Neural progenitor cell (in vitro differentiated cells): ENCODE measurements at regions not wholly inside any gene's neighbourhood (a gene's known extent, or its start where the extent isn't known, plus 50 kb on each side); places are given as distances from the start of the nearest gene placed in this dataset.

Source experiments
- DNase-seq: peaks from one replicate; pipeline ENCODE4 v3.0.0-alpha.2; 2016; ENCODE audit warnings: low spot score
- H2AFZ ChIP-seq: fragments of 200-600 bp; sonication (generic); replicated peaks from 2 replicates; pipeline ENCODE4 v1.6.1; 2016; ENCODE audit warnings: antibody characterized with exemption
- H3F3A ChIP-seq: fragments of 200-600 bp; sonication (generic); 2 replicates; pipeline ENCODE4 v1.6.1; 2016; ENCODE audit warnings: antibody characterized with exemption, low read depth
- H3K27ac ChIP-seq: fragments of 200-600 bp; sonication (generic); 2 replicates; pipeline ENCODE4 v1.5.1; 2016; ENCODE audit warnings: mild to moderate bottlenecking
- H3K27me3 ChIP-seq: fragments of 200-600 bp; sonication (generic); 2 replicates; pipeline ENCODE4 v1.6.1; 2016; ENCODE audit warnings: mild to moderate bottlenecking, moderate library complexity
- H3K36me3 ChIP-seq: fragments of 200-600 bp; sonication (generic); 2 replicates; pipeline ENCODE4 v1.5.1; 2016
- H3K4me1 ChIP-seq: fragments of 200-600 bp; sonication (generic); 2 replicates; pipeline ENCODE4 v1.6.1; 2016; ENCODE audit warnings: mixed run types
- H3K4me2 ChIP-seq: fragments of 200-600 bp; sonication (generic); 2 replicates; pipeline ENCODE4 v1.6.1; 2016
- H3K4me3 ChIP-seq: fragments of 200-600 bp; sonication (generic); 2 replicates; pipeline ENCODE4 v1.5.1; 2016
- H3K79me2 ChIP-seq: fragments of 200-600 bp; sonication (generic); 2 replicates; pipeline ENCODE4 v1.6.1; 2016; ENCODE audit warnings: low read depth
- H3K9ac ChIP-seq: fragments of 200-600 bp; sonication (generic); 2 replicates; pipeline ENCODE4 v1.6.1; 2016
- H3K9me3 ChIP-seq: fragments of 200-600 bp; sonication (generic); 2 replicates; pipeline ENCODE4 v1.5.1; 2016; ENCODE audit warnings: low read depth
- H4K20me1 ChIP-seq: fragments of 200-600 bp; sonication (generic); 2 replicates; pipeline ENCODE4 v1.6.1; 2016; ENCODE audit warnings: low read depth
- H3K27ac Mint-ChIP-seq: 3 replicates; pipeline ENCODE4 v1.8.0; 2021; ENCODE audit warnings: mixed read lengths
- H3K27me3 Mint-ChIP-seq: 2 replicates; pipeline ENCODE4 v1.8.0; 2022; ENCODE audit warnings: low read depth, mild to moderate bottlenecking, inconsistent platforms, moderate library complexity, mixed read lengths; ENCODE audit not compliant: insufficient read depth
- H3K36me3 Mint-ChIP-seq: 3 replicates; pipeline ENCODE4 v1.8.0; 2021; ENCODE audit warnings: mixed read lengths
- H3K4me1 Mint-ChIP-seq: 3 replicates; pipeline ENCODE4 v1.8.0; 2021; ENCODE audit warnings: mixed read lengths
- H3K4me3 Mint-ChIP-seq: 3 replicates; pipeline ENCODE4 v1.8.0; 2021; ENCODE audit warnings: mild to moderate bottlenecking, moderate library complexity, mixed read lengths
- H3K9me3 Mint-ChIP-seq: 3 replicates; pipeline ENCODE4 v1.8.0; 2020; ENCODE audit warnings: mixed read lengths
- CTCF ChIP-seq: fragments of 200-600 bp; sonication (generic); IDR thresholded peaks from 2 replicates; pipeline ENCODE4 v1.5.1; 2017; ENCODE audit warnings: antibody characterized with exemption, mild to moderate bottlenecking
- EZH2 ChIP-seq: fragments of 200-600 bp; sonication (generic); IDR thresholded peaks from 2 replicates; pipeline ENCODE4 v1.6.1; 2017; ENCODE audit warnings: antibody characterized with exemption, mild to moderate bottlenecking, moderate library complexity
- EZH2phosphoT487 ChIP-seq: fragments of 200-600 bp; sonication (generic); IDR thresholded peaks from 2 replicates; pipeline ENCODE4 v1.6.1; 2017; ENCODE audit warnings: antibody characterized with exemption

GRCh38 chr11:15742626-15743519 lies 613.5 kb downstream of the SOX6 start:
- Histone ChIP-seq H3K36me3 (no peaks in the 10 kb centered on the region), H3K27ac (peak overlapping the region; percentile 17), H3F3A (no peaks in the 10 kb centered on the region), H3K9me3 (no peaks in the 10 kb centered on the region), H3K27me3 (no peaks in the 10 kb centered on the region), H4K20me1 (no peaks in the 10 kb centered on the region), H3K4me1 (peaks cover 11% of the 10 kb centered on the region), H3K4me3 (no peak overlapping the region), H3K79me2 (no peaks in the 10 kb centered on the region), H2AFZ (no peak overlapping the region), H3K9ac (no peak overlapping the region), H3K4me2 (peak overlapping the region; percentile 32)
- TF ChIP-seq EZH2 (no peak), EZH2phosphoT487 (no peak), CTCF (no peak)
- H3K36me3 Mint-ChIP-seq, result no peaks in the 10 kb centered on the region
- no peak overlapping the region for H3K4me3 Mint-ChIP-seq
- H3K27ac Mint-ChIP-seq, result peak overlapping the region; percentile 38
- H3K4me1 Mint-ChIP-seq, result peaks cover 9% of the 10 kb centered on the region
- no peak for DNase-seq
- H3K27me3 Mint-ChIP-seq, result peaks cover 2% of the 10 kb centered on the region
- H3K9me3 Mint-ChIP-seq, result peaks cover 7% of the 10 kb centered on the region

GRCh38 chr11:15744693-15745092 lies 611.7 kb downstream of the SOX6 start:
- Histone ChIP-seq H3K4me3 (no peak overlapping the region), H3K4me1 (peaks cover 11% of the 10 kb centered on the region), H3K9me3 (no peaks in the 10 kb centered on the region), H3K27ac (no peak overlapping the region), H3K36me3 (no peaks in the 10 kb centered on the region), H2AFZ (no peak overlapping the region), H3F3A (no peaks in the 10 kb centered on the region), H3K79me2 (no peaks in the 10 kb centered on the region), H3K27me3 (no peaks in the 10 kb centered on the region), H3K9ac (no peak overlapping the region), H4K20me1 (no peaks in the 10 kb centered on the region), H3K4me2 (no peak overlapping the region)
- Mint-ChIP-seq H3K27me3 (peaks cover 2% of the 10 kb centered on the region), H3K27ac (no peak overlapping the region), H3K36me3 (no peaks in the 10 kb centered on the region), H3K4me3 (no peak overlapping the region), H3K9me3 (peaks cover 7% of the 10 kb centered on the region), H3K4me1 (peaks cover 9% of the 10 kb centered on the region)
- no peak for TF ChIP-seq EZH2
- no peak for TF ChIP-seq CTCF
- no peak for TF ChIP-seq EZH2phosphoT487
- no peak for DNase-seq

- no peak overlapping the region for H3K4me3 Mint-ChIP-seq
- Histone ChIP-seq H3K4me1 (peaks cover 11% of the 10 kb centered on the region), H4K20me1 (no peaks in the 10 kb centered on the region), H3F3A (no peaks in the 10 kb centered on the region), H3K9me3 (no peaks in the 10 kb centered on the region), H3K36me3 (no peaks in the 10 kb centered on the region), H3K27ac (no peak overlapping the region), H3K79me2 (no peaks in the 10 kb centered on the region), H2AFZ (no peak overlapping the region), H3K9ac (no peak overlapping the region), H3K27me3 (no peaks in the 10 kb centered on the region), H3K4me2 (no peak overlapping the region), H3K4me3 (no peak overlapping the region)
- no peaks in the 10 kb centered on the region for H3K36me3 Mint-ChIP-seq
- peaks cover 9% of the 10 kb centered on the region for H3K4me1 Mint-ChIP-seq
- H3K27me3 Mint-ChIP-seq, result peaks cover 2% of the 10 kb centered on the region
- no peak for TF ChIP-seq EZH2
- no peak for TF ChIP-seq CTCF
- TF ChIP-seq EZH2phosphoT487, result no peak
- H3K27ac Mint-ChIP-seq, result no peak overlapping the region
- peaks cover 7% of the 10 kb centered on the region for H3K9me3 Mint-ChIP-seq
- no peak for DNase-seq
Measured at GRCh38 chr11:15745266-15745665, 611.1 kb downstream of the SOX6 start.
